Kidney (tissue), 13 donors: ENCODE measurements at regions not wholly inside any gene's neighbourhood (a gene's known extent, or its start where the extent isn't known, plus 50 kb on each side); places are given as distances from the start of the nearest gene placed in this dataset.

Source experiments
- DNase-seq, 5 donors: peaks; one replicate each; pipeline ENCODE4 v3.0.0-alpha.2; 2013 to 2020
- FAIRE-seq: peaks from 2 replicates; lab custom pipeline; 2012; peaks lifted over from hg19 to GRCh38; lab: Jason Lieb, UNC
- H3K27ac ChIP-seq, 2 donors: one replicate each; pipeline ENCODE4 v1.7.0; 2013; ENCODE audit warnings: low read depth in 2 of 2, low read length in 2 of 2, inconsistent platforms in 1 of 2
- H3K27me3 ChIP-seq: one replicate; pipeline ENCODE4 v1.7.1; 2013; ENCODE audit warnings: low read length, inconsistent platforms; ENCODE audit not compliant: control insufficient read depth, insufficient read depth
- H3K36me3 ChIP-seq, 3 donors: one replicate each; pipeline versions ENCODE4 v1.7.0 to v1.7.1; 2013; ENCODE audit warnings: low read length in 3 of 3, control low read depth in 1 of 3, inconsistent platforms in 1 of 3; ENCODE audit not compliant: insufficient read depth in 3 of 3, control insufficient read depth in 2 of 3
- H3K4me1 ChIP-seq, 3 donors: one replicate each; pipeline versions ENCODE4 v1.7.0 to v1.7.1; 2013; ENCODE audit warnings: low read length in 3 of 3, inconsistent platforms in 1 of 3, low read depth in 1 of 3; ENCODE audit not compliant: control insufficient read depth in 2 of 3, insufficient read depth in 2 of 3
- H3K4me3 ChIP-seq, 3 donors: one replicate each; pipeline versions ENCODE4 v1.7.0 to v1.8.1; 2013; ENCODE audit warnings: low read length in 3 of 3, control low read depth in 1 of 3, inconsistent platforms in 1 of 3
- H3K9ac ChIP-seq, 3 donors: one replicate each; pipeline versions ENCODE4 v1.7.0 to v1.7.1; 2013; ENCODE audit warnings: low read length in 3 of 3, control low read depth in 1 of 3, inconsistent platforms in 1 of 3
- H3K9me3 ChIP-seq, 3 donors: one replicate each; pipeline versions ENCODE4 v1.7.0 to v1.7.1; 2013; ENCODE audit warnings: low read length in 3 of 3, control low read depth in 1 of 3, inconsistent platforms in 1 of 3; ENCODE audit not compliant: control insufficient read depth in 2 of 3, insufficient read depth in 1 of 3
- CTCF ChIP-seq: IDR thresholded peaks from 3 replicates; pipeline ENCODE4 v1.5.1; 2012; ENCODE audit warnings: mild to moderate bottlenecking, moderate library complexity, borderline replicate concordance; ENCODE audit not compliant: insufficient read depth; ENCODE audit errors: extremely low read depth
- intact Hi-C: fragments of 100-400 bp; cut with DNase I; formaldehyde crosslinking; loops from one replicate; pipeline ENCODE4 v1.11.1; 2022
- donor health status: control.
- donor health status: control.
- donor health status: control.
- donor health status: control.
- donor health status: control.
- donor health status: DM: yes; HTN: yes; CAD: no.
- donor health status: Normal renal cell carcinoma (clear cell type).

- intact Hi-C loops: no loop called here
- no peak for TF ChIP-seq CTCF
- FAIRE-seq: no peak
- no peak for DNase-seq
- H3K4me1 ChIP-seq: no peaks in the 10 kb centered on the region
- no peak overlapping the region for H3K9ac ChIP-seq
- no peaks in the 10 kb centered on the region for H3K9me3 ChIP-seq
- H3K27ac ChIP-seq: no peak overlapping the region
- no peaks in the 10 kb centered on the region for H3K36me3 ChIP-seq
- H3K4me3 ChIP-seq: no peak overlapping the region
- H3K27me3 ChIP-seq: no peaks in the 10 kb centered on the region
These were observed 109.1 kb upstream of the BCL2L14 start for GRCh38 chr12:11961686-11962085.

- Histone ChIP-seq H3K4me3 (no peak overlapping the region), H3K27me3 (no peaks in the 10 kb centered on the region), H3K27ac (no peak overlapping the region), H3K4me1 (no peaks in the 10 kb centered on the region), H3K9me3 (no peaks in the 10 kb centered on the region), H3K9ac (no peak overlapping the region), H3K36me3 (no peaks in the 10 kb centered on the region)
- no peak for DNase-seq
- intact Hi-C loops: no loop called here
- no peak for TF ChIP-seq CTCF
- no peak for FAIRE-seq
These were observed 107.9 kb upstream of the BCL2L14 start for GRCh38 chr12:11962860-11963259.

- no peak for DNase-seq
- Histone ChIP-seq H3K27ac (no peak overlapping the region), H3K27me3 (no peaks in the 10 kb centered on the region), H3K36me3 (no peaks in the 10 kb centered on the region), H3K4me1 (no peaks in the 10 kb centered on the region), H3K9me3 (no peaks in the 10 kb centered on the region), H3K9ac (no peak overlapping the region), H3K4me3 (no peak overlapping the region)
- no peak for FAIRE-seq
- intact Hi-C loops: no loop called here
- TF ChIP-seq CTCF: no peak
These were observed 106.8 kb upstream of the BCL2L14 start for GRCh38 chr12:11963841-11964471.
